ENCODE measurements at regions not wholly inside any gene's neighbourhood (a gene's known extent, or its start where the extent isn't known, plus 50 kb on each side); places are given as distances from the start of the nearest gene placed in this dataset.

DNA sequence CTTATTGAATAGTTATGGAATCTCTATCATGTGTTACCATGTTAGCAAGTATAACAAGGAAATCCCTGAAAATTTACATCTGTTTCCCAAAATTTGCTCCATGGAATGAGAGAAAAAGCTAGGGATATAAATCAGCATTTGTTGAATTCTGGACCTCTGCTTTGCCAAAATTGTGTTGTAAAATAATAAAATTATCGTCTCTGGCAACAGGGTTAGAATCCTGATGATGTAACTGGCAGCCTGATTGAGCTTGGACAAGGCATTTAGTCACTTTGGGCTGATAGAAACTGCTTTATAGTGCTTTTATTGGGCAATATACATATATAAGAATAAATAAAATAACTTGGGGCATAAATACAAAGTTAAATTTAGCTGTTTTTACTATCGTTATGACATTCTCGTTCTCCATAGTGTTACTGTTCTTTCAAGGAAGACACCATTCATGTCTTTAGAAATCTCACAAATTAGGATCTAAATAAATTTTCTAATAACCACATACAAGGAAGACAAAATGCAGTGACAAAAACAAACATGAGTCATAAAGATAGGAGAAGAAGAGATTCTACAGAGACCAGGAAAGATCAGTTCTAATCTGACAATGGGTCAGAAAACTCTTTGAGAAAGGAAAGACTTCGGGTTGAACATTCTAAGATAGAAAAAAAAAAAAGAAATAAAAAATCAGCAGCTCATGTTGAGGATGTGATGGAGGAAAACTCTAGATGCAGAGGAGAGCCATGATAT is 145.0 kb upstream of the CDH10 start:
- no peak overlapping the region for H3K4me3 ChIP-seq (replicated peaks; ENCODE audit: low read depth, low read length)
- DNase-seq (ENCODE audit: extremely low read depth, low read depth) = no peak
- no peak for TF ChIP-seq CTCF (IDR thresholded peaks at IDR 0.05; ENCODE audit: low read depth, low read length, missing control alignments)

GRCh38 chr5:24788829-24789514 is 144.2 kb upstream of the CDH10 start:
- TF ChIP-seq CTCF (IDR thresholded peaks at IDR 0.05; ENCODE audit: low read depth, low read length, missing control alignments) = no peak
- H3K4me3 ChIP-seq (replicated peaks; ENCODE audit: low read depth, low read length) = no peak overlapping the region
- DNase-seq (ENCODE audit: extremely low read depth, low read depth) = no peak

DNA sequence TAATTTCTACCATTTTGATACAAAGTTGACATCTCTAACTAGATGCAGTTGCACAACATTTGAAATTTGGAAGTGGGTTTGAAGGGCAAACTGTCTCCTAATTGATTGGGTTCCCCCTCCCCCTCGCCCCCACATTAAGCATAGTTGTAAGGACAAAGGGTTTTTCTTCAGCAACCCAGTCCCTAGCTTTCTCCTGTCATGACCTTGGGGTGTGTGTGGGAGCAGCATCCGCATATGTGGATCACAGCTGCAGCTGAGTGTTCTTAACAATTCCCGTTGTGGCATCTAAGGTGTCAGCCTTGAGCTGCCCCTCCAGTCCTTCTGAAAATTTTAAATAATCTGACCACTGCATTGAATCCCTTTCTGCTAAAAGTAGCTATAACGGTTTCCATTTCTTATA is 141.3 kb upstream of the CDH10 start:
- no peak for TF ChIP-seq CTCF (IDR thresholded peaks at IDR 0.05; ENCODE audit: low read depth, low read length, missing control alignments)
- no peak overlapping the region for H3K4me3 ChIP-seq (replicated peaks; ENCODE audit: low read depth, low read length)
- no peak for DNase-seq (ENCODE audit: extremely low read depth, low read depth)

- no peak overlapping the region for H3K4me3 ChIP-seq (replicated peaks; ENCODE audit: low read depth, low read length)
- TF ChIP-seq CTCF (IDR thresholded peaks at IDR 0.05; ENCODE audit: low read depth, low read length, missing control alignments) = no peak
- no peak for DNase-seq (ENCODE audit: extremely low read depth, low read depth)
These were observed 138.8 kb upstream of the CDH10 start for GRCh38 chr5:24783596-24783995.

DNA sequence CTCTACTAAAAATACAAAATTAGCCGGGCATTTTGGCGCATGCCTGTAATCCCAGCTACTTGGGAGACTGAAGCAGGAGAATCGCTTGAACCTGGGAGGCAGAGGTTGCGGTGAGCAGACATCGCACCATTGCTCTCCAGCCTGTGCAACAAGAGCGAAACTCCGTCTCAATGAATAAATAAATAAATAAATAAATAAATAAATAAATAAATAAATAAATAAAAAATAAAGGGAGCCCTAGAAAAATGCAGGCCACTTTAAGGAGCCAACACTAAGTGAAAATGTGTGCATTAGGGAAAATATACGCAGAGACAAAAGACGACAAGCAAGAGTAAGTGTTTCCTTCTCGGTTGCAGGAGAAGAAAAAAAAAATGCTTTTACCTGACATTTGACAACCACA is 132.6 kb upstream of the CDH10 start:
- no peak for TF ChIP-seq CTCF (IDR thresholded peaks at IDR 0.05; ENCODE audit: low read depth, low read length, missing control alignments)
- H3K4me3 ChIP-seq (replicated peaks; ENCODE audit: low read depth, low read length) = no peak overlapping the region
- DNase-seq (ENCODE audit: extremely low read depth, low read depth) = no peak

- no peak for TF ChIP-seq CTCF (IDR thresholded peaks at IDR 0.05; ENCODE audit: low read depth, low read length, missing control alignments)
- no peak overlapping the region for H3K4me3 ChIP-seq (replicated peaks; ENCODE audit: low read depth, low read length)
- no peak for DNase-seq (ENCODE audit: extremely low read depth, low read depth)
These were observed 128.5 kb upstream of the CDH10 start for GRCh38 chr5:24773261-24773660.

Measured in HFF-Myc (cell line).